A549 (cell line): ENCODE measurements at regions not wholly inside any gene's neighbourhood (a gene's known extent, or its start where the extent isn't known, plus 50 kb on each side); places are given as distances from the start of the nearest gene placed in this dataset.

Experiments used
- CBX2 ChIP-seq: fragments of 200-600 bp; sonication (generic); IDR thresholded peaks from 2 replicates; pipeline ENCODE4 v1.6.1; 2016; ENCODE audit warnings: low read depth, mild to moderate bottlenecking, borderline replicate concordance
- CEBPB ChIP-seq, 2 experiments: fragments of >200 bp in 1 of 2; sonication (Bioruptor Twin) in 1 of 2; formaldehyde crosslinking in 1 of 2; IDR thresholded peaks; 2 replicates each; pipeline ENCODE4 v1.6.1; 2012 to 2016
- CHD2 ChIP-seq: fragments of 150-350 bp; IDR thresholded peaks from 2 replicates; pipeline ENCODE4 v1.6.1; 2014; ENCODE audit warnings: low read length; ENCODE audit not compliant: partially characterized antibody
- CTCF ChIP-seq: fragments of >200 bp; sonication (Bioruptor Twin); formaldehyde crosslinking; IDR thresholded peaks from 3 replicates; pipeline ENCODE4 v1.5.1; 2016
- JUN ChIP-seq, 2 experiments: fragments of >200 bp; sonication (Bioruptor Twin); formaldehyde crosslinking; IDR thresholded peaks; 2 replicates in 1 of 2; 3 replicates in 1 of 2; pipeline ENCODE4 v1.6.1; 2016 to 2017
- MAX ChIP-seq: IDR thresholded peaks from 2 replicates; pipeline ENCODE4 v1.6.1; 2012
- NR3C1 ChIP-seq: fragments of >200 bp; sonication (Bioruptor Twin); formaldehyde crosslinking; IDR thresholded peaks from 3 replicates; pipeline ENCODE4 v1.6.1; 2017
- POLR2A ChIP-seq: IDR thresholded peaks from 2 replicates; pipeline ENCODE4 v1.6.1; 2012; ENCODE audit warnings: mild to moderate bottlenecking, low read length
- RCOR1 ChIP-seq: fragments of 150-350 bp; IDR thresholded peaks from 2 replicates; pipeline ENCODE4 v1.6.1; 2014; ENCODE audit warnings: antibody characterized with exemption, low read length, low read depth
- RFX5 ChIP-seq: fragments of 450-650 bp; IDR thresholded peaks from 2 replicates; pipeline ENCODE4 v1.7.1; 2014; ENCODE audit warnings: antibody characterized with exemption, mild to moderate bottlenecking, moderate library complexity
- RNF2 ChIP-seq: fragments of 200-600 bp; sonication (generic); IDR thresholded peaks from 2 replicates; pipeline ENCODE4 v1.6.1; 2016; ENCODE audit warnings: low read depth, mild to moderate bottlenecking, antibody characterized with exemption, moderate library complexity, borderline replicate concordance
- USF2 ChIP-seq: fragments of 450-650 bp; IDR thresholded peaks from 2 replicates; pipeline ENCODE4 v1.6.1; 2014; ENCODE audit warnings: antibody characterized with exemption

GRCh38 chr11:69231466-69232018, 62.4 kb upstream of the MYEOV start:
- TF ChIP-seq RNF2 (no peak), POLR2A (no peak), CTCF (no peak), JUN (IDR thresholded peaks at IDR 0.05) (no peak), USF2 (no peak), CBX2 (no peak), RCOR1 (no peak), CEBPB (IDR thresholded peaks at IDR 0.05) (no peak), RFX5 (no peak), MAX (no peak), NR3C1 (no peak), CHD2 (no peak)
